IMR-90 (cell line): ENCODE measurements at regions not wholly inside any gene's neighbourhood (a gene's known extent, or its start where the extent isn't known, plus 50 kb on each side); places are given as distances from the start of the nearest gene placed in this dataset.
A peak's percentile ranks its signal among the peaks of the same experiment; 100 is the strongest.
"Not testable (repeated sequence)": the region's sequence is repeated elsewhere in the genome, so short reads cannot be mapped to it uniquely, and the experiment has no call there.

Experiments
- ATAC-seq: fragments of 200-7000 bp; cut with Tn5 transposase; 2 replicates; pipeline ENCODE4 v1.9.1; 2020; ENCODE audit warnings: low read depth, mild to moderate bottlenecking, moderate library complexity
- BruUV-seq: library from RNA; stranded (reverse); fragments of 400-500 nt; replicated peaks from 2 replicates; lab custom pipeline; 2021; lab: Mats Ljungman, UMichigan
- CTCF ChIA-PET: fragments of 300-600 bp; formaldehyde crosslinking; extraction: SDS; loops from one replicate; lab custom pipeline; 2021; ENCODE audit warnings: antibody characterized with exemption; lab: Yijun Ruan, JAX
- POLR2A ChIA-PET: fragments of 300-600 bp; sonication (Branson Sonifier 250); formaldehyde crosslinking; loops from one replicate; lab custom pipeline; 2022; ENCODE audit warnings: antibody characterized with exemption; ENCODE audit not compliant: unreplicated experiment; lab: Charles Lee
- DNase-seq: peaks from one replicate; pipeline ENCODE4 v3.0.0; 2013
- H2AFZ ChIP-seq: replicated peaks from 2 replicates; pipeline ENCODE3; 2013; ENCODE audit warnings: low read length, mild to moderate bottlenecking; ENCODE audit not compliant: poor library complexity
- H2AK5ac ChIP-seq: 2 replicates; pipeline ENCODE4 v1.6.1; 2013; ENCODE audit warnings: low read depth, low read length, inconsistent platforms
- H2AK9ac ChIP-seq: replicated peaks from 2 replicates; pipeline ENCODE3; 2013; ENCODE audit warnings: mild to moderate bottlenecking, low read depth, low read length, moderate library complexity; ENCODE audit not compliant: poor library complexity
- H2BK120ac ChIP-seq: 2 replicates; pipeline ENCODE4 v1.6.1; 2013; ENCODE audit warnings: low read depth, low read length, inconsistent platforms
- H2BK15ac ChIP-seq: 3 replicates; pipeline ENCODE4 v1.6.1; 2013; ENCODE audit warnings: low read depth, low read length, inconsistent platforms
- H2BK20ac ChIP-seq: 2 replicates; pipeline ENCODE4 v1.6.1; 2013; ENCODE audit warnings: low read depth, mild to moderate bottlenecking, inconsistent platforms, low read length, moderate library complexity
- H2BK5ac ChIP-seq: 2 replicates; pipeline ENCODE4 v1.6.1; 2013; ENCODE audit warnings: mild to moderate bottlenecking, low read depth, low read length, inconsistent platforms; ENCODE audit not compliant: poor library complexity, severe bottlenecking
- H3K14ac ChIP-seq: replicated peaks from 2 replicates; pipeline ENCODE4 v1.6.1; 2013; ENCODE audit warnings: low read depth, low read length, inconsistent platforms
- H3K18ac ChIP-seq: 2 replicates; pipeline ENCODE4 v1.6.1; 2013; ENCODE audit warnings: low read depth, low read length, control low read depth
- H3K23ac ChIP-seq: 2 replicates; pipeline ENCODE4 v1.6.1; 2013; ENCODE audit warnings: low read depth, low read length, inconsistent platforms
- H3K27ac ChIP-seq: 2 replicates; pipeline ENCODE4 v1.5.1; 2013; ENCODE audit warnings: mild to moderate bottlenecking, control low read depth, low read length; ENCODE audit not compliant: insufficient read depth
- H3K27me3 ChIP-seq: 2 replicates; pipeline ENCODE4 v1.6.1; 2013; ENCODE audit warnings: low read length; ENCODE audit not compliant: control insufficient read depth, insufficient read depth
- H3K36me3 ChIP-seq: 2 replicates; pipeline ENCODE4 v1.6.1; 2013; ENCODE audit warnings: low read length, mixed read lengths; ENCODE audit not compliant: control insufficient read depth, insufficient read depth
- H3K4ac ChIP-seq: 2 replicates; pipeline ENCODE4 v1.6.1; 2013; ENCODE audit warnings: low read depth, low read length, inconsistent platforms
- H3K4me1 ChIP-seq: 2 replicates; pipeline ENCODE4 v1.6.1; 2013; ENCODE audit warnings: low read length, mixed read lengths; ENCODE audit not compliant: control insufficient read depth, insufficient read depth
- H3K4me2 ChIP-seq: 2 replicates; pipeline ENCODE4 v1.6.1; 2013; ENCODE audit warnings: low read depth, mild to moderate bottlenecking, control low read depth, low read length, moderate library complexity
- H3K4me3 ChIP-seq: 2 replicates; pipeline ENCODE4 v1.5.1; 2013; ENCODE audit warnings: low read depth, mild to moderate bottlenecking, control low read depth, low read length, moderate library complexity; ENCODE audit not compliant: insufficient read depth
- H3K56ac ChIP-seq: 2 replicates; pipeline ENCODE4 v1.6.1; 2013; ENCODE audit warnings: low read length, inconsistent platforms; ENCODE audit not compliant: insufficient read depth; ENCODE audit errors: extremely low read depth
- H3K79me1 ChIP-seq, 2 experiments: 2 replicates each; pipeline ENCODE4 v1.6.1; 2013; ENCODE audit warnings: low read length in 2 of 2, inconsistent platforms in 1 of 2, low read depth in 1 of 2
- H3K9ac ChIP-seq: 2 replicates; pipeline ENCODE4 v1.6.1; 2013; ENCODE audit warnings: low read depth, low read length, control low read depth
- H3K9me1 ChIP-seq: 2 replicates; pipeline ENCODE4 v1.6.1; 2013; ENCODE audit warnings: low read length, inconsistent platforms; ENCODE audit not compliant: insufficient read depth
- H3K9me3 ChIP-seq: 2 replicates; pipeline ENCODE4 v1.6.1; 2013; ENCODE audit warnings: low read length; ENCODE audit not compliant: control insufficient read depth, insufficient read depth
- H4K20me1 ChIP-seq: 2 replicates; pipeline ENCODE4 v1.6.1; 2013; ENCODE audit warnings: low read length, inconsistent platforms; ENCODE audit not compliant: insufficient read depth
- H4K5ac ChIP-seq: 2 replicates; pipeline ENCODE4 v1.6.1; 2013; ENCODE audit warnings: mild to moderate bottlenecking, low read depth, low read length, control low read depth
- H4K8ac ChIP-seq, 2 experiments: 2 replicates each; pipeline ENCODE4 v1.6.1; 2013; ENCODE audit warnings: low read depth in 2 of 2, low read length in 2 of 2, control low read depth in 1 of 2, inconsistent platforms in 1 of 2
- H4K91ac ChIP-seq: 2 replicates; pipeline ENCODE4 v1.6.1; 2013; ENCODE audit warnings: low read depth, low read length, inconsistent platforms; ENCODE audit not compliant: insufficient read depth
- BHLHE40 ChIP-seq: fragments of 150-350 bp; IDR thresholded peaks from 2 replicates; pipeline ENCODE4 v1.6.1; 2016; ENCODE audit warnings: mild to moderate bottlenecking, low read depth, low read length
- CEBPB ChIP-seq: IDR thresholded peaks from 2 replicates; pipeline ENCODE4 v1.6.1; 2012; ENCODE audit warnings: low read depth, low read length, improper control_type of control experiment
- CTCF ChIP-seq: conservative IDR thresholded peaks from 2 replicates; pipeline ENCODE4 v1.5.1; 2012; ENCODE audit warnings: mild to moderate bottlenecking, low read depth, low read length, improper control_type of control experiment
- ELK1 ChIP-seq: fragments of 150-350 bp; IDR thresholded peaks from 2 replicates; pipeline ENCODE4 v1.6.1; 2016; ENCODE audit warnings: low read depth, mild to moderate bottlenecking, low read length, moderate library complexity, borderline replicate concordance
- MAFK ChIP-seq: IDR thresholded peaks from 2 replicates; pipeline ENCODE4 v1.6.1; 2012; ENCODE audit warnings: low read depth, low read length, improper control_type of control experiment
- MAZ ChIP-seq: IDR thresholded peaks from 2 replicates; pipeline ENCODE4 v1.6.1; 2012; ENCODE audit warnings: low read depth, mild to moderate bottlenecking, low read length, improper control_type of control experiment, moderate library complexity, borderline replicate concordance
- MXI1 ChIP-seq: IDR thresholded peaks from 2 replicates; pipeline ENCODE4 v1.6.1; 2012; ENCODE audit warnings: low read depth, mild to moderate bottlenecking, low read length, moderate library complexity, borderline replicate concordance
- POLR2A ChIP-seq: IDR thresholded peaks from 2 replicates; pipeline ENCODE4 v1.6.1; 2012; ENCODE audit warnings: mild to moderate bottlenecking, low read depth, low read length
- RAD21 ChIP-seq: IDR thresholded peaks from 2 replicates; pipeline ENCODE4 v1.6.1; 2012; ENCODE audit warnings: low read length, improper control_type of control experiment
- RCOR1 ChIP-seq: IDR thresholded peaks from 2 replicates; pipeline ENCODE4 v1.6.1; 2012; ENCODE audit warnings: mild to moderate bottlenecking, low read length, improper control_type of control experiment; ENCODE audit not compliant: insufficient replicate concordance
- SMC3 ChIP-seq: fragments of 150-350 bp; IDR thresholded peaks from 2 replicates; pipeline ENCODE4 v1.6.1; 2016; ENCODE audit warnings: low read depth, mild to moderate bottlenecking, antibody characterized with exemption, low read length, moderate library complexity
- USF2 ChIP-seq: fragments of 150-350 bp; IDR thresholded peaks from 2 replicates; pipeline ENCODE4 v1.6.1; 2017; ENCODE audit warnings: mild to moderate bottlenecking, antibody characterized with exemption, low read length, low read depth
- WGBS, 2 experiments: methylation state at CpG; one replicate each; pipeline versions ENCODE4 v1.1.5 to v1.1.7; 2013; ENCODE audit warnings: missing lambda C conversion rate in 2 of 2; ENCODE audit not compliant: insufficient read length in 1 of 2; ENCODE audit errors: extremely low coverage in 2 of 2; 5-methylcytosine and 5-hydroxymethylcytosine counted together
- dilution Hi-C: fragments of 300-500 bp; cut with HindIII; formaldehyde crosslinking; loops from one replicate; pipeline ENCODE4 v1.14.3; 2018; ENCODE audit warnings: low sequenced_read_pairs; ENCODE audit not compliant: unreplicated experiment
- in situ Hi-C: fragments of 300-500 bp; cut with MboI; formaldehyde crosslinking; loops from 3 replicates; pipeline ENCODE4 v1.14.3; 2019; ENCODE audit warnings: low sequenced_read_pairs, inconsistent platforms, mixed read lengths
- intact Hi-C: fragments of 100-400 bp; cut with micrococcal nuclease; formaldehyde crosslinking; loops from 2 replicates; pipeline ENCODE4 v1.10.0; 2022

GRCh38 chr9:40991741-40992471 is 136.6 kb downstream of the FOXD4L6 start:
- H3K27me3 ChIP-seq, dilution Hi-C loops, H3K36me3 ChIP-seq, H3K9me3 ChIP-seq, H3K9me1 ChIP-seq, H2BK20ac ChIP-seq, intact Hi-C loops, in situ Hi-C loops, H4K20me1 ChIP-seq, BruUV-seq, H3K4me1 ChIP-seq: not testable (repeated sequence)
- Histone ChIP-seq H3K9ac (peak overlapping the region; percentile 63), H2BK15ac (peak overlapping the region; percentile 25; the same call in 1 of the 3 replicates), H4K8ac (peak overlapping the region; percentile 99), H3K4ac (peak overlapping the region; percentile 92), H2AK9ac (peak overlapping the region; percentile 78), H2AFZ (peak overlapping the region; percentile 95), H3K4me2 (peak overlapping the region; percentile 81), H3K14ac (peak overlapping the region; percentile 90), H3K4me3 (peak overlapping the region; percentile 75), H2BK120ac (peak overlapping the region; percentile 81), H4K91ac (peak overlapping the region; percentile 78), H4K5ac (peak overlapping the region; percentile 92), H3K79me1 (peaks cover 3 to 13% of the 10 kb centered on the region in 2 experiments; a peak in 3 of 4 replicates), H3K27ac (peak overlapping the region; percentile 80), H2AK5ac (peak overlapping the region; percentile 67), H2BK5ac (peak overlapping the region; percentile 83), H3K18ac (peak overlapping the region; percentile 71), H3K56ac (peak overlapping the region; percentile 60; the same call in 1 of the 2 replicates), H3K23ac (peak overlapping the region; percentile 82; the same call in 1 of the 2 replicates)
- DNase-seq = peak; percentile 98
- ChIA-PET POLR2A (interaction anchor here (0.7 kb wide), 1 partner anchor 63 kb away, joined by 3 read pairs; no protein-coding TSS in a partner anchor), CTCF (interaction anchor here (1.4 kb wide), 1 partner anchor 96 kb away, joined by 3 read pairs; no protein-coding TSS in a partner anchor)
- ATAC-seq = peak; percentile 100
- TF ChIP-seq MAFK (peak; percentile 35; the same call in 1 of the 2 replicates), POLR2A (peak; percentile 92), BHLHE40 (peak; percentile 84), SMC3 (peak; percentile 40), RCOR1 (peak; percentile 76), CEBPB (peak; percentile 38; the same call in 1 of the 2 replicates), MXI1 (peak; percentile 88; the same call in 1 of the 2 replicates), USF2 (0 out of 2 replicates have a peak, but pooled peaks have one; percentile 20), CTCF (peak; percentile 97), ELK1 (0 out of 2 replicates have a peak, but pooled peaks have one; percentile 5), RAD21 (peak; percentile 39), MAZ (peak; percentile 89)
- 12% methylated on average over 48 of the region's 54 CpGs; no CpG with 5 or more reads in 1 of the 2 experiments for WGBS, 2 experiments
